SK-N-SH (cell line): ENCODE measurements at regions not wholly inside any gene's neighbourhood (a gene's known extent, or its start where the extent isn't known, plus 50 kb on each side); places are given as distances from the start of the nearest gene placed in this dataset.

Experiments used
- CHD2 ChIP-seq: fragments of 150-350 bp; IDR thresholded peaks from 2 replicates; pipeline ENCODE4 v1.6.1; 2018; ENCODE audit warnings: low read length; ENCODE audit not compliant: partially characterized antibody
- EZH2phosphoT487 ChIP-seq: fragments of 200-600 bp; sonication (generic); IDR thresholded peaks from 2 replicates; pipeline ENCODE4 v1.6.1; 2017; ENCODE audit warnings: low read depth, mixed run types, mild to moderate bottlenecking, antibody characterized with exemption, moderate library complexity, borderline replicate concordance
- FOSL2 ChIP-seq: IDR thresholded peaks from 2 replicates; pipeline ENCODE4 v1.4.0; 2012; ENCODE audit warnings: low read depth, mild to moderate bottlenecking, moderate library complexity, borderline replicate concordance
- MXI1 ChIP-seq: IDR thresholded peaks from 2 replicates; pipeline ENCODE4 v1.6.1; 2012; ENCODE audit warnings: mild to moderate bottlenecking, low read depth, low read length, improper control_type of control experiment
- NRF1 ChIP-seq: IDR thresholded peaks from 2 replicates; pipeline ENCODE4 v1.6.1; 2012; ENCODE audit warnings: low read depth, mild to moderate bottlenecking, low read length
- POLR2AphosphoS5 ChIP-seq: IDR thresholded peaks from 2 replicates; pipeline ENCODE4 v1.6.1; 2012; ENCODE audit warnings: low read depth, low read length
- TF ChIP-seq, protein P1 (sequence below): fragments of 200-600 bp; sonication (generic); IDR thresholded peaks from 2 replicates; pipeline ENCODE4 v1.6.1; 2017; ENCODE audit warnings: antibody characterized with exemption, mild to moderate bottlenecking, moderate library complexity

DNA sequence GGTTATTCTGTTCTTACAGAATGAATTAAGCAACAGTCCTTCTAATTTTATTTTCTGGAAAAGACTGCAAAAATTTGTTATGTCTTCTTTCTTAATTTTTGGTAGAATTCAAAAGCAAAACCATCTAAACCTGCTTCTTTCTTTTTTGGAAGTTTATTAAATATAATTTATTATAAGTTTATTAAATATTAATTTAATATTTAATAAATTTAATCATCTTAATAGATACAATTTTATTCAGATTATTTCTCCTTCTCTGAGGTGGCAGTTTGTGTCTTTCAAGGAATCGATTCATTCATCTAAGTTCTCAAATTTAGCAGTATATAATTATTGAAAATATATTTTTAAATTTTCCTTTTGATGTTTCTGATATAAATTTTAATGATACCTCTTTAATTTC lies 837.5 kb upstream of the LRRC4C start:
- TF ChIP-seq, protein P1, sequence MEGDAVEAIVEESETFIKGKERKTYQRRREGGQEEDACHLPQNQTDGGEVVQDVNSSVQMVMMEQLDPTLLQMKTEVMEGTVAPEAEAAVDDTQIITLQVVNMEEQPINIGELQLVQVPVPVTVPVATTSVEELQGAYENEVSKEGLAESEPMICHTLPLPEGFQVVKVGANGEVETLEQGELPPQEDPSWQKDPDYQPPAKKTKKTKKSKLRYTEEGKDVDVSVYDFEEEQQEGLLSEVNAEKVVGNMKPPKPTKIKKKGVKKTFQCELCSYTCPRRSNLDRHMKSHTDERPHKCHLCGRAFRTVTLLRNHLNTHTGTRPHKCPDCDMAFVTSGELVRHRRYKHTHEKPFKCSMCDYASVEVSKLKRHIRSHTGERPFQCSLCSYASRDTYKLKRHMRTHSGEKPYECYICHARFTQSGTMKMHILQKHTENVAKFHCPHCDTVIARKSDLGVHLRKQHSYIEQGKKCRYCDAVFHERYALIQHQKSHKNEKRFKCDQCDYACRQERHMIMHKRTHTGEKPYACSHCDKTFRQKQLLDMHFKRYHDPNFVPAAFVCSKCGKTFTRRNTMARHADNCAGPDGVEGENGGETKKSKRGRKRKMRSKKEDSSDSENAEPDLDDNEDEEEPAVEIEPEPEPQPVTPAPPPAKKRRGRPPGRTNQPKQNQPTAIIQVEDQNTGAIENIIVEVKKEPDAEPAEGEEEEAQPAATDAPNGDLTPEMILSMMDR = no peak
- TF ChIP-seq NRF1 = no peak
- TF ChIP-seq EZH2phosphoT487 = no peak
- TF ChIP-seq POLR2AphosphoS5 = no peak
- TF ChIP-seq MXI1 = no peak
- TF ChIP-seq CHD2 = no peak
- TF ChIP-seq FOSL2 = no peak
